Fibroblast of skin of left quadriceps (primary cell): ENCODE measurements at regions not wholly inside any gene's neighbourhood (a gene's known extent, or its start where the extent isn't known, plus 50 kb on each side); places are given as distances from the start of the nearest gene placed in this dataset.
"Not testable (repeated sequence)": the region's sequence is repeated elsewhere in the genome, so short reads cannot be mapped to it uniquely, and the experiment has no call there.

ENCODE experiments used
- DNase-seq, 2 experiments: peaks; one replicate each; pipeline ENCODE4 v3.0.0-alpha.2; 2013; ENCODE audit warnings: low read depth in 2 of 2

DNA sequence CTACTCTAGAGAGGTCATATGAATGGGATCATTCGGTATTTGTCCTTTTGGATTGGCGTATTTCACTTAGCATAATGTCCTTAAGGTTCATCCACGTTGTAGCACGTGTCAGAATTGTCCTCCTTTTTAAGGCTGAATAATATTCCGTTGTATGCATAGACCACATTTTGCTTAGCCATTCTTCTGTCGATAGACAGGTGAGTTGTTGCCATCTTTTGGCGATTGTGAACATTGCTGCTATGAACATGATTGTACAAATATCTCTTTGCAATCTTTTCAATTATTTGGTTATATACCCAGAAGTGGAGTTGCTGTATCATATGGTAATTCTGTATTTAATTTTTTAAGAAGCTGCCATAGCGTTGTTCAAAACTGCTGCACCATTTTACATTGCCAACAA is 52.4 kb upstream of the GOLGA8J start:
- DNase-seq, result no peak

DNA sequence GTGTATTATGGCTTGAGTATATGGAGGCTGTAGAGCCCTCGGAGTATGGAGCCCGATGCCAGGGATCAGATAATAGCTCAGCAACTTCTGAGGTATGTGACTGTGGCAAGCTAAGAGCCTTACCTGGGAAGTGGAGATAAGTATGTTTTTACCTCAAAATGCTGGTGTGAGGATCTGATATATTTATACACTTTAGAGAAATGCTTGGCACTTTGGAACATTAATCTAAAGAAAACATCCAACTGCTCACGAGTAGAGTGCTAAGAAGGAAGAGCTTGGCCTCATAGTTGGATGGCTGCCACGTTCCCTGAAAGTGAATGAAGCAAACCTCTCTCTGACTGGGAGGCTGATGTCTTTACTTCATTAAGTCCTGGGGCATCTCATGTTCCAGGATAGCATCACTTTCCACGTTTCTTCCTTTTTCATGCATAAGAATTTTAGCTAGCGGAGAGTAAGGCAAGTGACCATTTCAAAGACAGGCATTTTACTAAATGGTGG is 58.9 kb upstream of the GOLGA8J start:
- DNase-seq, result peak; percentile 6

GRCh38 chr15:30010746-30011145 is 72.0 kb upstream of the GOLGA8J start:
- DNase-seq, result no peak

DNA sequence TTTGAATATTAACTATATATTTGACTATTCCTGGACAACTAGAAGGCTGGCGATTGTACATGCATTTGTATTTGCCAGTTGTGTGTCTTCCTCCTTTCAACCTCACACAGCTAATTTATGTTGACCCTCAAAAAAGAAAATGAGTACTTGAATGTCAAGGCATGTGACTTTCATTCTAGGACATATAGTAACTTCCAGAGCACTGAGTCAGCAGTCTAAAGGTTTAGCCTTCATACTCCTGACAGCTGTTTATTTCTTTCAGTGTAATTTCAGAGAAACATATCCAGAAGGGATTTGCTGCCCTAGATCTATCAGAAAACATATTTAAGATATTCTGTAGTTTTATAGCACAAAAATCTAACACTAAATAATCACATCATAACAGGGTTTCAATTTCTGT is 74.6 kb upstream of the GOLGA8J start:
- DNase-seq, result no peak

GRCh38 chr15:30001602-30002001 is 81.2 kb upstream of the GOLGA8J start:
- DNase-seq, result no peak

DNA sequence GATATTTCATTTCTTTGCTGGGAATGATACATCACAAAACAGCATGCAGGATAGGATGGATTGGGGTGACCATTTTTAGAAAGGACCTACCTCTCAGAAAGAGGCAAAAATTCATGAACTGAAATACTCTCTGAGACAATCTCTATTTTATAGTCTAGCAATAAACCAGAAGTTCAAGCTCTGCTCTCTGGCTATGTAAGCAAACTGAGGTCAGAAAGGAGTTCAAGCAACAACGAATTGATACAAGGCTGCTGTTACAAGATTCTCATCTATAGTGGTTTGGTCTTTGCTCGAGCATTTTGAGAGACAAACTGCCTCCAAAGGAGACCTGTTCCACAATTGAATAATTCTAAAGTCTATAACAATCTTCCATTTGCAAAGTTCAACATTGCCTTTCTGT is 84.7 kb upstream of the GOLGA8J start:
- DNase-seq, result no peak

DNA sequence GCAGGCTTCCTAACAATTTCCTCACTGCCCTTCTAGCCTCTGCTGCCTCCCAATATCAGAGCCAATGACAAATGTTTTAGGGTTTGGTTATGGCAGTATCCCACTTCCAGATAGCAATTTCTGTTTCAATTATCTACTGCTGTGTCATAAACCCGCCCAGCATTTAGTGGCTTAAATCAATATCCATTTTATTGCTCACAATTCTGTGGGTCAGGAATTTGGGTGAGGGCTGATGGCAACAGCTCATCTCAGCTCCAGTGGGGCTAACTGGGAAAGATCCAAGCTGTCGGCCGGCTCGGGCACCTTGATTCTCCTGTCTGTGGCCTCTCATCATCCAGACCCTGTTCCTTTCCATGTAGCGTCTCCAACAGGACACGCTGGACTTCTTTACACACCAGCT is 85.3 kb upstream of the GOLGA8J start:
- DNase-seq, result no peak

DNA sequence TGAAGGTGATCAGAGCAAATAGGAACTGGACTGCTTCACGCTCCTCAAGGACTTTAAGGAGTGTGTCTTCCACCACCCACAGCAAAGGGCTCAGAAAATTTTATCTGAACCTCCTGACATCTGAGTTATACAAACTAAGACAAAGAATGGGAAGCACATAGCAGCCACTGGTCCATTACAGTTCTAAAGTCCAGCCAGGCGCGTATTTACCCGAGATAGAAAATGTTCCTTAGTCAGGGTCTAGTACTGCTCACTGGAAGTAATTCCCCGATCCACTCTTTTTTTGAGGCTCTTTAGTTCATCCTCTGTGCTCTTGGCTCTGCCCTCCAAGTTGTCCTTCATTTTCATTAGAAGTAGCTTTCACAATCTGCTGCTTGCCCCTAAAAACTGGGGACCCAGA is 88.5 kb upstream of the GOLGA8J start:
- DNase-seq, result no peak

DNA sequence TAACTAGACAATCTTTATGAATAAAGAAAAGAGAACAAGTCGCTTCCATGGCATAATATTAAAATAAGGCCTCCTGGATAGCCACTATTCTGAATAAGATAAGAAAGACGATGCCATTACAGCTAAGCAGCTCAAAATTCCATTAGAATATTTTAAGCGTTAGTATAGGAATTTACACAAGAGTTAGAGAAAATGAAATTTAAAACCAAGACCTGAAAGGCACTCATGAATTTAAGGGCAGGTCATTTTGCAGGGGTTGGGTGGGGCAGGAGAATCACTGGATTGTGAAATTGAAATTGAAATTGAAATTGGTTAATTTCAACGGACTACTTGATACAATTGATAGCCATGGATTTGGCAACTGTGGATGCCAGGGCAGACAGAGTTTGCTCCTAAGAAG is 91.8 kb upstream of the GOLGA8J start:
- no peak for DNase-seq

DNA sequence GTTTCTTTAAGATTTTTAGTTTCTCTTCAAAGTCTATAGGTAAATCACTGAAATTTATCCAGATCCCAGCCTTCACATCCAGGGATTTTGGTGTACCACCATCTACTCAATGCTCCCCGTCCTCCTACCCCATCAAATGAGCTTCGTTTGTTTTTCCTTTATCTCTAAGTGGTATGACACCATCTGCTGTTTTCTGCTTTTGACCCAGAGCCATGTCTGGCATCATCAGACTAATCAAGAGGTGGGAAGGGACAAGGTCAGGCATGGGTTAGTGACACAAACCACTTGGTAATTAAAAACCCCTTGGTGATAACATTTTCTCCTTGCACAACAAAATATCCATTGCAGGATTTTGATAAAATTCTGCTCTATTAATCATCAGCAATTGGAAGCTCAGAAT is 92.7 kb upstream of the GOLGA8J start:
- no peak for DNase-seq

DNA sequence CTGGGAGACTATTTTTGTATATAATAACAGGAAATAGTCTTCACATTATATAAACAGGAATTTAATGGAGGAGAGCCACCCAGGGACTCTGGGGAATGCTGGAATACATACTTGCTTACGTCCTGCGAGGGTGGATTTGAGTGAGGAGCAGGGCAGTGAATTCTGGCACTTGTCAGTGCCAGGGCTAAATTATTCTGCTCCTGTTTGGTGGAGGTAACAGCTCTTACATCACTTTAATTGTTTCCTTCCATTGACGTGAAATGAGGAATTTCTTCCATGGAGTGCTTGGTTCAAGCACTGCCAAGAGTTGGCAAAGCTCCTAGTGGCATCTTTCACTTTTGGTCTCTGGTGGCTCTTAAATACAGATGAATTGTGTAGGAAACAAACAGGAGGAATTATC is 94.1 kb upstream of the GOLGA8J start:
- DNase-seq, result no peak

- no peak for DNase-seq
These were observed 95.8 kb upstream of the GOLGA8J start for GRCh38 chr15:29986946-29987345.

- no peak for DNase-seq
These were observed 104.1 kb upstream of the GOLGA8J start for GRCh38 chr15:29978411-29979382.

DNA sequence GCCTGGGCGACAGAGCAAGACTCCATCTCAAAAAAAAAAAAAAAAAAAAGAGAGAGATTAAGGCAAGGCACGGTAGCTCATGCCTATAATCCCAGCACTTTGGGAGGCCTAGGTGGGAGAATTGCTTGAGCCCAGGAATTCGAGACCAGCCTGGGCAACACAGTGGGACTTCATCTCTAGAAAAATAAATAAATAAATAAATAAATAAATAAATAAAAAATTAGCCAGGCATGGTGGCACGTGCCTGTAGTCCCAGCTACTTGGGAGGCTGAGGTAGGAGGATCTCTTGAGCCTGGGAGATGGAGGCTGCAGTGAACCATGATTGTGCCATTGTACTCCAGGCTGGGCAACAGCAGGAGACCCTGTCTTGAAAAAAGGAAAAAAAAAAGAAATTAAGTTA is 108.7 kb upstream of the GOLGA8J start:
- not testable (repeated sequence) for DNase-seq

GRCh38 chr15:29972051-29972450 is 110.7 kb upstream of the GOLGA8J start:
- no peak for DNase-seq

DNA sequence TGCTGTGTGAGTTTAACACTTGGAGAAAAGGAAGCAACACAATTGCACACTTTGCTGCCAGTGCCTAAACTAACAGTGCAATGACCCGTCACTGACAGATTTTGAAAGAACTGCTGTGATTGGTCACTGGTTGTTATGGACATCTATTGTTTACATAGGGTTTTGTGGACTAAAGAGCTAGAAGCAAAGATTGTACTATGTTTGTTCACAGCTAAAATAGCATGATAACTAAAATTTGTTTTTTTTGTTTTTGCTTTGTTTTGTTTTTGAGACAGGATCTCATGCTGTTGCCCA is 112.4 kb upstream of the GOLGA8J start:
- DNase-seq, result no peak

- no peak for DNase-seq
These were observed 113.0 kb upstream of the GOLGA8J start for GRCh38 chr15:29969562-29970401.

- no peak for DNase-seq
These were observed 113.7 kb upstream of the GOLGA8J start for GRCh38 chr15:29968895-29969561.

GRCh38 chr15:29968099-29968894 is 114.5 kb upstream of the GOLGA8J start:
- no peak for DNase-seq

DNA sequence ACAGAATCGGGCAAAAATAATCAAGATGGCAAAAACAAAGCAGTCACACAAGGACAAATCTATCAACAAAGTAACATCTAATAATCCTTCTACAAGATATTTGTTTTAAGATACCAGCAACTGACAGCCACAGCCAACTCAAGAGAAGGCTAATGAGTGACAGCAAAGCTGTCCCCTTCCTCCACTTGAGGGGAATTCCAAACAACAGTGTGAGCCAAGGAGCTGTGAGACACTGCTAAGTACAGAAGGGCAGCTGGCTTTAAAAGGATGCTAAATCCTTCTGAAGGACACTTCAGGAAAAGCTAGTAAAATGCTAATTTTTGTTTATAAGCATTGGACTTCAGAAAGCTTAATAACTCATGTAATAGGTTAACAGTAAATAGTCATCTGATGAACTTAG is 120.3 kb upstream of the GOLGA8J start:
- DNase-seq, result no peak

GRCh38 chr15:29959384-29960137 is 123.2 kb upstream of the GOLGA8J start:
- DNase-seq, result no peak
